NCI-H510A treated with DMSO at 0.1 percent for 48 hours (cell line): ENCODE measurements at regions not wholly inside any gene's neighbourhood (a gene's known extent, or its start where the extent isn't known, plus 50 kb on each side); places are given as distances from the start of the nearest gene placed in this dataset.

Experiments used
- DNase-seq: peaks from one replicate; lab custom pipeline; 2025; lab: John Stamatoyannopoulos, UW

GRCh38 chr1:39085174-39085573, 59.0 kb downstream of the NDUFS5 start:
- DNase-seq, result no peak

- no peak for DNase-seq
Measured at GRCh38 chr1:39086386-39086785, 60.2 kb downstream of the NDUFS5 start.

GRCh38 chr1:39086865-39087409, 60.8 kb downstream of the NDUFS5 start:
- DNase-seq, result no peak

DNA sequence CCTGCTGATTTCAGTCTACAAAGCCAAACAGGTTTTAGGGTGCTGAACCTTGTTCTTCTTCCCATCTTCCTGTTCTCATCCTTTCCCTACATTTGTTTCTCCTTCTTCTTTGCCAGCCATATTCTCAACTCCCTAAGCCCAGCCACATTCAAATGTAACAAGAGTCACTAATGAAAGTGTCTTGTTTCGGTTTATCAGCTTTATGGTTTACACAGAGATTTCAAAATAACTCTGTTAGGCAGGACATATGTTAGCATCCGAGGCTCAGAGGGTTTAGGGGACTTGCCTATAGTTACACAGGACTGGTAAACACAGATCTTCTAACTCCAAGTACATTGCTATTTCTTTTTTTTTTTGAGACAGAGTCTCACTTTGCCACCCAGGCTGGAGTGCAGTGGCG, 61.3 kb downstream of the NDUFS5 start:
- DNase-seq, result no peak

DNA sequence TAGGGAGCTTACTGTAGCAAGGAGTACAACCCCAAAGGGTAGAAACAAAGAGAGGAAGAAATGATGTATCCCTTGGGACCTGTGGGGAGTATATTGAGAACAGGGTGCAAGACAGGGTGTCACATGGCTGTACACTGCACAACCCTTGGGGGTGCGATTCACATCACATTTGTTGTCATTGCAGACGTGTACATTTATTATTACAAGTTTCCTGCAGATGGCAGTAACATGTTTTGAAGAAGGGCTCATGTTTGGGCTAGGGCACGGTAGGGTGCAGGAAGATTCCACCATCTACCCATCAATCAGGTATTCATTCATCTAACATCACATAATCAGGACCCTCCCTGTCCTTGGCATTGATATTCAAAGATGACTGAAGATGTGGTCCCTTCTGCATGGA, 62.5 kb downstream of the NDUFS5 start:
- DNase-seq, result no peak

GRCh38 chr1:39089931-39090521, 63.9 kb downstream of the NDUFS5 start:
- DNase-seq, result no peak

- DNase-seq, result no peak
Measured at GRCh38 chr1:39090757-39091380, 64.7 kb downstream of the NDUFS5 start.

DNA sequence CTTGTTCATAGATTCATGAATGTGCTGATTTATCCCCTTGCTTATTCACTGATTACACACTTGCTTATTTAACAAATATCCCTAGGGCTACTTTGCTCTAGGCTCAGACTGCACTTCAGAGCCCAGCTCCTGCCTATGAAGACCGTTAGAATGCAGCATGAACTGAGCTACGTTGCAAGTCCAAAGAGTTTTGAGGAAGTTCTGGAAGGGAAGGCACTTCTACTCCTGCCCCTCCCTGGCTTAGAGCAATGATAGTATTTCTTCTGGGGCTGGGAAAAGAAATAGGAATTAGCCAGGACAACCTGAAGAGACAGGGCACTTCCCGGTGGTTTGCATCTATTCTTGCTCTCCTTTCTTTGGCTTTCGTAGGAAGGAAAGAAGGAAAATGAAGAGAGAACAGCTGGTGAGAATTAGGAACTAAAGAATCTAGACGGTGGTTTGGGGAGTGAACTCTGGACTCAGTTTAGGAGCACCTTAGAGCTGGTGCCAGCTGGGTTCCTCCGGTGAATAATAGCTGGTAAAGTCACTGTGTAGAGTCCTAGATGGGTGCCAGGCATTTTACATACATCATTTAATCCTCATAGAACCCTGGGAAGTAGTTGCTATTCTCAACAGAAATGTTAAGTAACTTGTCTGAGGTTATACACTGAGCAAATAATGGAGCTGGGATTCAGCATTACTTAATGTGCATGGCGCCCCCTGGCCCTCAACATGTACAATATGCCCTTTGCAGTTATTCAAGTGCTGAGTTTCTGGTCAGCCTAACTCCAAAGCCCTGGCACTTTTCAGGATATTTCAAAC, 65.9 kb downstream of the NDUFS5 start:
- no peak for DNase-seq

GRCh38 chr1:39094685-39095084, 68.5 kb downstream of the NDUFS5 start:
- no peak for DNase-seq

- DNase-seq, result peak; percentile 100
Measured at GRCh38 chr1:39098546-39099250, 72.5 kb downstream of the NDUFS5 start.

DNA sequence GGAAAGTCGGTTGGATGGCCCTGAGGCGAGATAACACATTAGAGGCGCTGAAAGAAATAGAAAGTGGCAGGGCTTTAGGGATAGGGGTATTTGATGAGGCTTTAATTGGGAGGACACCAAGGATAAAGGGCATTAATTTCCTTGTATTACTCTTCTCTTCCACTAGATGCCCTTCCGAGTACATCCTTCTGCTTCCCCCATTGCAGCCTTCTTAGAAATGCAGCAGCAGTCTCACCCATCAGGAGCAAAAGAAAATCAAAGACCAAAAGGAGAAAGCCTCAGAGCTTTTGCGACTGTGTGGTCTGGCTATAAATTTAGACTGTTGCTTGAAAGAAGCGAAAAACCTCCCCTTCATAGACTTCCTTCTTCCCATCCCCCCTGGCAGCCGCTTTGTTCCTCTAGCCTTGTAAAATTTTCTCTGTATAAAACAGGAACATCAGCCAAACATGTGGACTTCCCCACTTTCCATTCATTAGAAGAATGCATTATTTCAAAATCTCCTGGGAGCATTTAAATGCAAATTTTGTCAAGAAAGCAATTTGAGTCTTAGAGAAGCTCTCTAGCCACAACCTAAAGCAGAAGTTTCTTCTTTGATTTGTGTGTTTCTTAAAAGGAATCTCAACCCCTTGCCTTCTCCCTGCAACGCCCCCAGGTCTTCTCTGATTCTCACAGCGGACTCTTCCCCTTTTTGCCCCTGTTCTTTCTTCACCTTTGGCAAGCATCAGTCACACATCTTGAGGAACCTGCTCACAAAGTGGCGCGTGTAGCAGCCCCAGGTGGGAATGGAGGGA, 76.6 kb downstream of the NDUFS5 start:
- peak; percentile 100 for DNase-seq

- no peak for DNase-seq
Measured at GRCh38 chr1:39103328-39104157, 77.4 kb downstream of the NDUFS5 start.

- DNase-seq, result peak; percentile 99
Measured at GRCh38 chr1:39104158-39105060, 78.3 kb downstream of the NDUFS5 start.

DNA sequence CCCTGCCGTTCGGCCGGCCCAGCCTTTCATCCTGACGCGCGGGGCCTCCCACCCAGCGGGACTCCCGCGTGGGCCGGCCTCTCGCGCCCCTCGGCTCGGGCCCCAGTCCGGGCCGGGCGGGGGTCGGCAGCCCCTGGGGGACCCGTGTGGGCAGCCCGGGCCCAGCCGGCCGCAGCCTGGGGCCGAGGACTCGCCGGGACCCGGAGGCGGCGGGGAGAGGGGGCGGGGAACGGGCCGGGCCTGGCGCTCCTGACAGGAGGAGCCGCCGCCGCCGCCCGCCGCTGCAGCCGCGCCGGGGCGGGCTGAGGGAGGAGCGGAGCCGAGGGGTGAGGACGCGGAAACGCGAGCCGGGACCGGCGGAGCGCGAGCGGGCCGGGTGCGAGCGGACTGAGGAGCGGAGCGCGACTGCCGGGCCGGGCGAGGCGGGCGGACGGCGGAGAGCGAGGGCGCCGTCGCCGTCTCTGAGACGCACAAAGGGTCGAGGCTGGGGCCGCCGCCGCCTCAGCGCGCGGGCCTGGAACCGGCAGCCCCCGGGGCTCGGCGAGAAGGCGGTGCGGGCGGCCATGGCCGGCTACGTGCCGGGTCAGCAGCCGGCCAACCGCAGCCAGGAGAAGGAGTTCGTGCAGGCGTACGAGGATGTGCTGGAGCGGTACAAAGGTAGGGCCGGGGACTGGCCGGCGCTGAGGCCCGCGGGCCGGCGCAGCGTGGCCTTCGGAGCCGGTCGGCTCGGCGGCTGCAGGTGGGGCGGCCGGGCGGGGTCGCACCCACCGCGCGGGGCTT, 79.1 kb downstream of the NDUFS5 start:
- peak; percentile 100 for DNase-seq

DNA sequence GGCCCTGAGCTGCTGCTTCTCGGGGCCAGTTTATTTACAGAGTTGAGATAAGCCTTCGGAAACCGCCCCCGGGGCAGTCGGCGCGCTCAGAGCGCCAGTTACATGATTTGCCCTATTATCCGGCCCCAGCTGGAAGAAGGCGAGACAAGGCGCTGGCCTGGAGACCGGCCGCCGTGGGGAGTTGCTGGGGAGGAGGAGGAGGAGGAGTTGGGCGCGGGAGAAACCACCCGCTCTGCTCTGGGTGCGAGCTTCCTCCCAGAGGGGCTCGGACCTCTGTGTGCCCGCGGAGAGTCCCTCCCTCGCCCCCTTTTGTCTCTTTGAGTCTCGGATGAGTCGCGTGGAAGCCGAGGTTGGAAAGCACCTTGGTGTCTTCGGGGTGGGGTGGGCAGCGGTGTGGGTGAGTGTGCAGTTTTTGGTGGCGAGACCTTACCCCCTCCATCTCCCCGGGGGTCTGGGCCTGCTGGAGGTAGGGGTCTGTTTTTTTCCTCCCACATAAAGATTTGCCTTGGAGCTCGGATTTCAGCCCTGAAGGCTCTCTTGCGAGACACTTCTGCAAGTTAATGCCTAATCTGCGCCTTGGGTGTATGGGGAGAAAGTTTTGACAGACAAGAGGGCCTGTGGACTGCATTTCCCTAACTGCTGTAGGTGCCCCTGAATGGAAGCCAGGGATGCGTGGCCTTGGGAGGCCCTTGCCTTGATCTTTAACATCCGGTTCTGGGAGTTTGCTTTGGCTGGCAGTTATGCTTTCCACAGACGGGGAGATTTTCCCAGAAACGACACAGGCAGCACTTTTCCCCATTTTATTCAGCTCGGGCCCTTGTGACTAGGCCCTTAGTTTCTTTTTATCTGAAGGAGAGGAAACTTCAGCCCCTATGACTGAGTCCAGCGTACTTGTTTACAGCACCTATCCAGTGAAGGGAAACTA, 80.0 kb downstream of the NDUFS5 start:
- DNase-seq, result peak; percentile 99

GRCh38 chr1:39106801-39107327, 80.7 kb downstream of the NDUFS5 start:
- no peak for DNase-seq
